Hepatocyte (in vitro differentiated cells): ENCODE measurements at regions not wholly inside any gene's neighbourhood (a gene's known extent, or its start where the extent isn't known, plus 50 kb on each side); places are given as distances from the start of the nearest gene placed in this dataset.

Experiments
- DNase-seq: peaks from one replicate; pipeline ENCODE4 v3.0.0-alpha.2; 2016; ENCODE audit warnings: low spot score
- H2AFZ ChIP-seq: fragments of 200-600 bp; sonication (generic); 2 replicates; pipeline ENCODE4 v1.6.0; 2016; ENCODE audit warnings: antibody characterized with exemption, mild to moderate bottlenecking
- H3K27ac ChIP-seq: fragments of 200-600 bp; sonication (generic); 2 replicates; pipeline ENCODE4 v1.5.1; 2016; ENCODE audit warnings: mild to moderate bottlenecking
- H3K27me3 ChIP-seq: fragments of 200-600 bp; sonication (generic); 2 replicates; pipeline ENCODE4 v1.6.1; 2016
- H3K36me3 ChIP-seq: fragments of 200-600 bp; sonication (generic); replicated peaks from 2 replicates; pipeline ENCODE4 v1.5.1; 2016; ENCODE audit warnings: low read depth; ENCODE audit not compliant: insufficient read depth
- H3K4me1 ChIP-seq: fragments of 200-600 bp; sonication (generic); 2 replicates; pipeline ENCODE4 v1.5.1; 2016; ENCODE audit warnings: mild to moderate bottlenecking, moderate library complexity; ENCODE audit not compliant: insufficient read depth
- H3K4me2 ChIP-seq: fragments of 200-600 bp; sonication (generic); 2 replicates; pipeline ENCODE4 v1.6.0; 2016
- H3K4me3 ChIP-seq: fragments of 200-600 bp; sonication (generic); 2 replicates; pipeline ENCODE4 v1.5.1; 2016; ENCODE audit warnings: mild to moderate bottlenecking
- H3K79me2 ChIP-seq: fragments of 200-600 bp; sonication (generic); 2 replicates; pipeline ENCODE4 v1.6.0; 2017; ENCODE audit warnings: mild to moderate bottlenecking
- H3K9me2 ChIP-seq: fragments of 200-600 bp; sonication (generic); replicated peaks from 2 replicates; pipeline ENCODE4 v1.6.0; 2017; ENCODE audit warnings: mild to moderate bottlenecking; ENCODE audit not compliant: insufficient read depth
- H3K9me3 ChIP-seq: fragments of 200-600 bp; sonication (generic); 2 replicates; pipeline ENCODE4 v1.5.1; 2016; ENCODE audit warnings: low read depth, mild to moderate bottlenecking
- H4K20me1 ChIP-seq: fragments of 200-600 bp; sonication (generic); 2 replicates; pipeline ENCODE4 v1.6.0; 2016; ENCODE audit warnings: mild to moderate bottlenecking; ENCODE audit not compliant: insufficient read depth, poor library complexity, severe bottlenecking
- EZH2 ChIP-seq: fragments of 200-600 bp; sonication (generic); IDR thresholded peaks from 2 replicates; pipeline ENCODE4 v1.6.1; 2016; ENCODE audit warnings: antibody characterized with exemption, mild to moderate bottlenecking, borderline replicate concordance
- EZH2phosphoT487 ChIP-seq: fragments of 200-600 bp; sonication (generic); IDR thresholded peaks from one replicate; pipeline ENCODE4 v1.6.1; 2018; ENCODE audit warnings: antibody characterized with exemption, mild to moderate bottlenecking, low read depth, moderate library complexity; ENCODE audit not compliant: unreplicated experiment, severe bottlenecking
- WGBS: methylation state at CpG from one replicate; pipeline ENCODE4 v1.1.6; 2016; ENCODE audit warnings: low lambda C conversion rate; ENCODE audit errors: missing lambda C conversion rate; 5-methylcytosine and 5-hydroxymethylcytosine counted together
- TF ChIP-seq, protein P1 (sequence below): fragments of 200-600 bp; sonication (generic); IDR thresholded peaks from 2 replicates; pipeline ENCODE4 v1.5.1; 2016; ENCODE audit warnings: antibody characterized with exemption, mild to moderate bottlenecking; ENCODE audit not compliant: poor library complexity

DNA sequence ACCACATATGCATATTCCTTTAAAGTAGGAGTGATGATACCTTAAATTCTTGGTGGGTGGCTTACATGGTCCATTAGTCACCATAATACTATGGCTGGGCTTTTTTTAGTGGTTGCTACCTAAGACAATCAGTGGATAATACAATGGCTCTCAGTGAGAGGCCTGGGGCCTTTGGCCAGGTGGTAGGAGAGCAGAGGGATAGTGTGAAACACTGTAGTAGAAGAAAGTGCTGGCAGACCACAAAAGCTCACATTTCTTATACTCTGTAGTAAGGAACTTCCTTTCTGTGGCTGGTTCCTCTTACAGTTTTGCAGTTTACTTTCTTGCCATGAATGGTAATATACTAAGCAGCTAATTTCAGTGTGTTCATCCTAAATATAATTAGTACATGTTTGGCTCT is 583.5 kb downstream of the XIRP2 start:
- Histone ChIP-seq H3K9me2 (no peaks in the 10 kb centered on the region), H3K9me3 (no peaks in the 10 kb centered on the region), H4K20me1 (no peaks in the 10 kb centered on the region), H2AFZ (no peak overlapping the region), H3K27me3 (no peaks in the 10 kb centered on the region), H3K36me3 (no peaks in the 10 kb centered on the region), H3K4me3 (no peak overlapping the region), H3K4me2 (no peak overlapping the region), H3K4me1 (no peaks in the 10 kb centered on the region), H3K79me2 (no peaks in the 10 kb centered on the region), H3K27ac (no peak overlapping the region)
- DNase-seq: no peak
- TF ChIP-seq EZH2 (no peak), EZH2phosphoT487 (no peak)
- TF ChIP-seq, protein P1, sequence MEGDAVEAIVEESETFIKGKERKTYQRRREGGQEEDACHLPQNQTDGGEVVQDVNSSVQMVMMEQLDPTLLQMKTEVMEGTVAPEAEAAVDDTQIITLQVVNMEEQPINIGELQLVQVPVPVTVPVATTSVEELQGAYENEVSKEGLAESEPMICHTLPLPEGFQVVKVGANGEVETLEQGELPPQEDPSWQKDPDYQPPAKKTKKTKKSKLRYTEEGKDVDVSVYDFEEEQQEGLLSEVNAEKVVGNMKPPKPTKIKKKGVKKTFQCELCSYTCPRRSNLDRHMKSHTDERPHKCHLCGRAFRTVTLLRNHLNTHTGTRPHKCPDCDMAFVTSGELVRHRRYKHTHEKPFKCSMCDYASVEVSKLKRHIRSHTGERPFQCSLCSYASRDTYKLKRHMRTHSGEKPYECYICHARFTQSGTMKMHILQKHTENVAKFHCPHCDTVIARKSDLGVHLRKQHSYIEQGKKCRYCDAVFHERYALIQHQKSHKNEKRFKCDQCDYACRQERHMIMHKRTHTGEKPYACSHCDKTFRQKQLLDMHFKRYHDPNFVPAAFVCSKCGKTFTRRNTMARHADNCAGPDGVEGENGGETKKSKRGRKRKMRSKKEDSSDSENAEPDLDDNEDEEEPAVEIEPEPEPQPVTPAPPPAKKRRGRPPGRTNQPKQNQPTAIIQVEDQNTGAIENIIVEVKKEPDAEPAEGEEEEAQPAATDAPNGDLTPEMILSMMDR: no peak

DNA sequence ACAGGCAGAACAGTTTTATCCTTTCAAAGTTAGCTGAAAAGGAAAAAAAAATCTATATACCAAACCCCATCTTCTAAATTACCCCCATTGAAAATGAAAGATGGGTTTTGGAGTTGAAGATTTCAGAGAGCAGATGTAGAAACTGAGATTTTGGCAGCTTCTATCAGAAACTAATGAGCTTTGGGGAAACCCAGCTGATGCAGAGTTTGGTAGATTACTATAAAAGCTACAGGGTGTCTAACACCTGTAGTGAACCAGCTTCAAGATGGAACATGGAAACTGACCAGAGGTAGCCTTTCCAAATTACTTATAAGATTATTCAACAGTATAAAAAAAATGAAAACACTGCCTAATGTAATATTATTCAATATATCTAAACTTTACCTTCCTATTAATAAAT is 583.1 kb downstream of the XIRP2 start:
- Histone ChIP-seq H3K79me2 (no peaks in the 10 kb centered on the region), H3K9me2 (no peaks in the 10 kb centered on the region), H3K4me1 (no peaks in the 10 kb centered on the region), H3K4me3 (no peak overlapping the region), H3K27me3 (no peaks in the 10 kb centered on the region), H3K36me3 (no peaks in the 10 kb centered on the region), H2AFZ (no peak overlapping the region), H4K20me1 (no peaks in the 10 kb centered on the region), H3K9me3 (no peaks in the 10 kb centered on the region), H3K4me2 (no peak overlapping the region), H3K27ac (no peak overlapping the region)
- DNase-seq: no peak
- TF ChIP-seq, protein P1: no peak
- TF ChIP-seq EZH2 (no peak), EZH2phosphoT487 (no peak)

DNA sequence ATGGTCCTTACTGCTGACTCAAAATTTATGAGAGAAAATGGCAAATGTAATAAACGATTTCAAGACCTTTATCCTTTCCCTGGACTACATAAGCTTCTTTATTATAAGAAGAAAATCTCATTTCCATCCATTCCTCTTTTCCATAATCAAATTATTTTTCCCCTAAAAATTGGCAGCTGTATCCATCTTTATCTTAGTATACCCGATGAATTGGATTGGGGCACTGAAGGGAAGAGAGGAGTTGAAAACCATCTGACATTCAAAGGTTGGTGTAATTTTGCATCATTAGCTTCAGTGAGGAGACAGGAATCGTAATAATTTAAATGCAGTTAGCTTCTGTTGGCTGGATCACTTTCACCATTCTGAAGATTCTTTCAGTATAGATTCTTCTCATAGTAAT is 574.1 kb downstream of the XIRP2 start:
- Histone ChIP-seq H3K4me1 (no peaks in the 10 kb centered on the region), H3K4me3 (no peak overlapping the region), H3K4me2 (no peak overlapping the region), H3K27ac (no peak overlapping the region), H2AFZ (no peak overlapping the region), H3K9me3 (peaks cover 7% of the 10 kb centered on the region), H3K79me2 (no peaks in the 10 kb centered on the region), H3K36me3 (no peaks in the 10 kb centered on the region), H3K9me2 (no peaks in the 10 kb centered on the region), H3K27me3 (no peaks in the 10 kb centered on the region), H4K20me1 (no peaks in the 10 kb centered on the region)
- TF ChIP-seq, protein P1: no peak
- TF ChIP-seq EZH2 (no peak), EZH2phosphoT487 (no peak)
- 93% methylated on average over 3 of the region's 3 CpGs for WGBS
- DNase-seq: no peak

DNA sequence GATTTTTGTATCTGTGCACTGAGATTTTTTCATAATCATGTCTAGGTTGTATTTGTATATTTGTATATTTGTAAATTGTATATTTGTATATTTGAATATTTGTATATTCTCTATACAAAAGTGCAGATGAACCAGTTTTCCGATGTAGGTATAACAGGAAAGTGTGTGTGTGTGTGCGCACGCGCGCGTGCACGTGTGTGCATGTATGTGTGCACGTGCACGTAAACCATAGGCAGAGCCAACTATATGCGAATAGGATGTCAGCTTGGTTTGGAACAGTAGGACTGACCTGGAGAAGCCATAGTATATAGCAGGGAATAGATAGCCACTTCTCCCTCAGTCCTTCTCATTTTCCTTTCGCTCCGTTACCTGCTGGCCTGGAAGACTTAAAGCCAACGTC is 565.8 kb downstream of the XIRP2 start:
- DNase-seq: no peak
- no peak overlapping the region for H3K27ac ChIP-seq
- 95% methylated on average over 13 of the region's 13 CpGs for WGBS
- no peak overlapping the region for H3K4me3 ChIP-seq
- H3K36me3 ChIP-seq: no peaks in the 10 kb centered on the region
- no peaks in the 10 kb centered on the region for H3K79me2 ChIP-seq
- no peaks in the 10 kb centered on the region for H3K4me1 ChIP-seq
- H3K4me2 ChIP-seq: no peak overlapping the region
- no peak overlapping the region for H2AFZ ChIP-seq
- no peaks in the 10 kb centered on the region for H4K20me1 ChIP-seq
- H3K27me3 ChIP-seq: no peaks in the 10 kb centered on the region
- H3K9me2 ChIP-seq: no peaks in the 10 kb centered on the region
- TF ChIP-seq, protein P1: no peak
- no peak for TF ChIP-seq EZH2phosphoT487
- no peak for TF ChIP-seq EZH2
- peaks cover 4% of the 10 kb centered on the region for H3K9me3 ChIP-seq
